ENCODE measurements at regions not wholly inside any gene's neighbourhood (a gene's known extent, or its start where the extent isn't known, plus 50 kb on each side); places are given as distances from the start of the nearest gene placed in this dataset.

- ATAC-seq (no peak), FAIRE-seq (no peak), DNase-seq (ENCODE audit: extremely low read depth in 1 of 4, low spot score in 3 of 4) (no peak)
- ChIA-PET CTCF (ENCODE audit: low intra/inter-chr PET ratio) (no interaction called here), POLR2A (interaction anchor here (0.6 kb wide), 1 partner anchor 1495 kb away, joined by 3 read pairs; no protein-coding TSS in a partner anchor)
- no peak overlapping the region for H3K4me3 ChIP-seq
- in situ Hi-C loops (cut with MboI) (no loop called here), intact Hi-C loops (cut with micrococcal nuclease) (no loop called here)
- no peaks in the 10 kb centered on the region for H3K9me1 ChIP-seq (ENCODE audit: control insufficient read depth, insufficient read depth, low read length)
- H3K36me3 ChIP-seq (ENCODE audit: control insufficient read depth, insufficient read depth, low read length) = no peaks in the 10 kb centered on the region
- H3K9ac ChIP-seq (ENCODE audit: insufficient read depth in 1 of 2, low read depth in 2 of 2, low read length in 2 of 2) = no peak overlapping the region
- TF ChIP-seq HNRNPH1 (optimal IDR thresholded peaks at IDR 0.05; ENCODE audit: low read depth, low read length) (no peak), SRSF1 (IDR thresholded peaks at IDR 0.05; ENCODE audit: low read depth, low read length) (no peak)
- WGBS (ENCODE audit: insufficient coverage, low coverage, missing lambda C conversion rate) = 0% methylated on average over 4 of the region's 4 CpGs
- H3K4me2 ChIP-seq (ENCODE audit: insufficient read depth, low read length) = no peak overlapping the region
- no peak overlapping the region for H2AFZ ChIP-seq (ENCODE audit: low read depth, low read length)
- no peaks in the 10 kb centered on the region for H3K79me2 ChIP-seq (ENCODE audit: control insufficient read depth, insufficient read depth, low read length)
- no peak overlapping the region for H3K27ac ChIP-seq (ENCODE audit: extremely low read depth, low read depth, low read length)
- no peaks in the 10 kb centered on the region for H3K4me1 ChIP-seq (replicated peaks in 1 of 2; ENCODE audit: control insufficient read depth in 2 of 2, insufficient read depth in 2 of 2, low read length in 2 of 2)
- H3K27me3 ChIP-seq (ENCODE audit: control insufficient read depth in 2 of 2, insufficient read depth in 2 of 2, low read length in 2 of 2) = no peaks in the 10 kb centered on the region
- H4K20me1 ChIP-seq (replicated peaks; ENCODE audit: control insufficient read depth, insufficient read depth, low read length) = no peaks in the 10 kb centered on the region
- H3K9me3 ChIP-seq (replicated peaks; ENCODE audit: control insufficient read depth, insufficient read depth, low read depth, low read length) = no peaks in the 10 kb centered on the region
- BruUV-seq (replicated peaks) = no TSS peak
Measured at GRCh38 chr12:19951664-19952063, 416.7 kb upstream of the PDE3A start.

- intact Hi-C loops (cut with micrococcal nuclease) = no loop called here
- 0% methylated on average over 1 of the region's 1 CpG for WGBS (ENCODE audit: insufficient coverage, low coverage, missing lambda C conversion rate)
- FAIRE-seq (no peak), DNase-seq (ENCODE audit: extremely low read depth in 1 of 4, low spot score in 3 of 4) (no peak), ATAC-seq (no peak)
- Histone ChIP-seq H3K9me1 (ENCODE audit: control insufficient read depth, insufficient read depth, low read length) (no peaks in the 10 kb centered on the region), H3K9ac (ENCODE audit: insufficient read depth in 1 of 2, low read depth in 2 of 2, low read length in 2 of 2) (no peak overlapping the region), H3K4me2 (ENCODE audit: insufficient read depth, low read length) (no peak overlapping the region), H4K20me1 (replicated peaks; ENCODE audit: control insufficient read depth, insufficient read depth, low read length) (no peaks in the 10 kb centered on the region), H3K4me3 (no peak overlapping the region), H3K36me3 (ENCODE audit: control insufficient read depth, insufficient read depth, low read length) (no peaks in the 10 kb centered on the region), H3K4me1 (replicated peaks in 1 of 2; ENCODE audit: control insufficient read depth in 2 of 2, insufficient read depth in 2 of 2, low read length in 2 of 2) (no peaks in the 10 kb centered on the region), H2AFZ (ENCODE audit: low read depth, low read length) (no peak overlapping the region), H3K27me3 (ENCODE audit: control insufficient read depth in 2 of 2, insufficient read depth in 2 of 2, low read length in 2 of 2) (no peaks in the 10 kb centered on the region), H3K27ac (ENCODE audit: extremely low read depth, low read depth, low read length) (no peak overlapping the region), H3K9me3 (replicated peaks; ENCODE audit: control insufficient read depth, insufficient read depth, low read depth, low read length) (no peaks in the 10 kb centered on the region), H3K79me2 (ENCODE audit: control insufficient read depth, insufficient read depth, low read length) (no peaks in the 10 kb centered on the region)
- BruUV-seq (replicated peaks) = no TSS peak
- ChIA-PET CTCF (ENCODE audit: low intra/inter-chr PET ratio) (no interaction called here), POLR2A (no interaction called here)
- in situ Hi-C loops (cut with MboI) = no loop called here
- no peak for TF ChIP-seq FOSL1 (tag; conservative IDR thresholded peaks at IDR 0.05)
- no peak for TF ChIP-seq ZNF12 (CRISPR knock-in tag; IDR thresholded peaks at IDR 0.05)
- TF ChIP-seq ZNF780A (CRISPR knock-in tag; IDR thresholded peaks at IDR 0.05) = no peak
- no peak for TF ChIP-seq ZNF3 (CRISPR knock-in tag; IDR thresholded peaks at IDR 0.05)
- no peak for TF ChIP-seq EGR1 (conservative IDR thresholded peaks at IDR 0.05)
- TF ChIP-seq E2F1 (CRISPR knock-in tag; IDR thresholded peaks at IDR 0.05) = no peak
- TF ChIP-seq SUPT5H (IDR thresholded peaks at IDR 0.05) = no peak
- TF ChIP-seq EP300 (IDR thresholded peaks at IDR 0.05; ENCODE audit: low read length) = no peak
- no peak for TF ChIP-seq NONO (IDR thresholded peaks at IDR 0.05; ENCODE audit: low read depth in 2 of 2, low read length in 1 of 2)
- no peak for TF ChIP-seq NFATC3 (IDR thresholded peaks at IDR 0.05)
- no peak for TF ChIP-seq ATF7 (IDR thresholded peaks at IDR 0.05)
- no peak for TF ChIP-seq ZBTB2 (IDR thresholded peaks at IDR 0.05)
Measured at GRCh38 chr12:19953734-19954133, 414.6 kb upstream of the PDE3A start.

Measured in K562 (cell line).